ENCODE measurements at regions not wholly inside any gene's neighbourhood (a gene's known extent, or its start where the extent isn't known, plus 50 kb on each side); places are given as distances from the start of the nearest gene placed in this dataset.

- no peak for TF ChIP-seq POLR2A (IDR thresholded peaks at IDR 0.05; ENCODE audit: low read depth, low read length)
- TF ChIP-seq POLR2AphosphoS5 (IDR thresholded peaks at IDR 0.05; ENCODE audit: low read depth, low read length) = no peak
Measured at GRCh38 chr6:142561511-142562265, 259.9 kb downstream of the ADGRG6 start.
